Pancreas (tissue), 10 donors: ENCODE measurements at regions not wholly inside any gene's neighbourhood (a gene's known extent, or its start where the extent isn't known, plus 50 kb on each side); places are given as distances from the start of the nearest gene placed in this dataset.

Experiments used
- ATAC-seq, 4 donors: fragments of 200-7000 bp; cut with Tn5 transposase; one replicate each; pipeline versions ENCODE4 v1.8.0 to v1.9.1; 2020; ENCODE audit warnings: mild to moderate bottlenecking in 4 of 4, moderate library complexity in 4 of 4
- DNase-seq, 6 donors: peaks; one replicate each; pipeline ENCODE4 v3.0.0-alpha.2; 2020
- FAIRE-seq: peaks from 2 replicates; lab custom pipeline; 2012; peaks lifted over from hg19 to GRCh38; lab: Jason Lieb, UNC
- H3K27ac ChIP-seq, 4 donors: fragments of 200-600 bp; sonication (generic); 1 replicate in 3 of 4; 2 replicates in 1 of 4; pipeline versions ENCODE4 v1.5.0 to v1.8.0; 2020
- H3K27me3 ChIP-seq, 4 donors: fragments of 200-600 bp; one replicate each; pipeline ENCODE4 v1.8.0; 2021
- H3K36me3 ChIP-seq, 3 donors: fragments of 200-600 bp; sonication (generic) in 1 of 3; one replicate each; pipeline versions ENCODE4 v1.5.0 to v1.8.0; 2020 to 2021
- H3K4me1 ChIP-seq, 3 donors: fragments of 200-600 bp; one replicate each; pipeline ENCODE4 v1.8.0; 2021
- H3K4me3 ChIP-seq, 4 donors: fragments of 200-600 bp; sonication (generic) in 2 of 4; one replicate each; pipeline versions ENCODE4 v1.5.0 to v1.8.0; 2020 to 2021
- H3K9me3 ChIP-seq, 4 donors: fragments of 200-600 bp; one replicate each; pipeline ENCODE4 v1.8.0; 2021
- CTCF ChIP-seq, 4 donors: fragments of 200-600 bp; sonication (generic) in 3 of 4; IDR thresholded peaks; one replicate each; pipeline versions ENCODE4 v1.5.0 to v1.8.0; 2021; ENCODE audit warnings: antibody characterized with exemption in 4 of 4
- WGBS, 2 donors: extraction: QIAGEN DNeasy Blood & Tissue Kit; methylation state at CpG; one replicate each; pipeline ENCODE4 v1.1.7; 2013; 5-methylcytosine and 5-hydroxymethylcytosine counted together
- intact Hi-C, 3 donors: fragments of 100-400 bp; cut with DNase I; formaldehyde crosslinking; loops; one replicate each; pipeline versions ENCODE4 v1.11.1 to v1.14.2; 2022
- donor health status: healthy with polysubstance abuse.
- donor health status: DM: no; HTN: no; CAD: no; lungs with moderate emphysema.
- donor health status: DM: no; HTN: no; CAD: no.
- donor health status: control.
- donor health status: control.
- donor health status: Bipolar disorder and iron deficiency.
- donor health status: DM: yes; HTN: yes; CAD: no.
- donor health status: DM: no; HTN: no; CAD: no.
- donor health status: DM: no; HTN: no; CAD: no.
- donor health status: DM: yes; HTN: yes; CAD: no.

- no peaks in the 10 kb centered on the region for H3K36me3 ChIP-seq
- no peaks in the 10 kb centered on the region for H3K27me3 ChIP-seq
- no peak overlapping the region for H3K4me3 ChIP-seq
- no peak for TF ChIP-seq CTCF (IDR thresholded peaks at IDR 0.05)
- intact Hi-C loops = no loop called here
- H3K4me1 ChIP-seq = no peaks in the 10 kb centered on the region
- no peak for ATAC-seq
- H3K9me3 ChIP-seq = no peaks in the 10 kb centered on the region
- no peak for DNase-seq
- whole genome bisulfite sequencing, 2 donors = 25 to 41% methylated on average over 1 of the region's 1 CpG
- no peak for FAIRE-seq
- H3K27ac ChIP-seq = no peak overlapping the region
These were observed 111.9 kb upstream of the PCDH18 start for GRCh38 chr4:137644201-137644600.

- 61 to 76% methylated on average over 3 of the region's 3 CpGs for WGBS, 2 donors
- no peaks in the 10 kb centered on the region for H3K36me3 ChIP-seq
- DNase-seq (no peak), ATAC-seq (no peak), FAIRE-seq (no peak)
- no peaks in the 10 kb centered on the region for H3K9me3 ChIP-seq
- intact Hi-C loops = no loop called here
- no peak for TF ChIP-seq CTCF (IDR thresholded peaks at IDR 0.05)
- no peak overlapping the region for H3K4me3 ChIP-seq
- no peaks in the 10 kb centered on the region for H3K4me1 ChIP-seq
- H3K27ac ChIP-seq = no peak overlapping the region
- H3K27me3 ChIP-seq = no peaks in the 10 kb centered on the region
These were observed 109.2 kb upstream of the PCDH18 start for GRCh38 chr4:137641544-137641943.

GRCh38 chr4:137640838-137641158 is 108.5 kb upstream of the PCDH18 start:
- Histone ChIP-seq H3K27me3 (no peaks in the 10 kb centered on the region), H3K27ac (no peak overlapping the region), H3K4me1 (no peaks in the 10 kb centered on the region), H3K9me3 (no peaks in the 10 kb centered on the region), H3K36me3 (no peaks in the 10 kb centered on the region), H3K4me3 (no peak overlapping the region)
- intact Hi-C loops = no loop called here
- FAIRE-seq = no peak
- WGBS, 2 donors = 45 to 70% methylated on average over 1 of the region's 1 CpG
- no peak for ATAC-seq
- no peak for TF ChIP-seq CTCF (IDR thresholded peaks at IDR 0.05)
- no peak for DNase-seq

- H3K36me3 ChIP-seq = no peaks in the 10 kb centered on the region
- no peaks in the 10 kb centered on the region for H3K27me3 ChIP-seq
- no peak overlapping the region for H3K27ac ChIP-seq
- no peaks in the 10 kb centered on the region for H3K9me3 ChIP-seq
- no peak for FAIRE-seq
- no peaks in the 10 kb centered on the region for H3K4me1 ChIP-seq
- intact Hi-C loops = no loop called here
- no peak for ATAC-seq
- no peak overlapping the region for H3K4me3 ChIP-seq
- no peak for DNase-seq
- WGBS, 2 donors = 69 to 75% methylated on average over 4 of the region's 4 CpGs
- no peak for TF ChIP-seq CTCF (IDR thresholded peaks at IDR 0.05)
These were observed 108.0 kb upstream of the PCDH18 start for GRCh38 chr4:137640156-137640837.

GRCh38 chr4:137638934-137639333 is 106.6 kb upstream of the PCDH18 start:
- no peaks in the 10 kb centered on the region for H3K36me3 ChIP-seq
- TF ChIP-seq CTCF (IDR thresholded peaks at IDR 0.05) = no peak
- WGBS, 2 donors = 53 to 64% methylated on average over 2 of the region's 2 CpGs

More at GRCh38 chr4:137638934-137639333, 106.6 kb upstream of the PCDH18 start:
- DNase-seq (no peak), FAIRE-seq (no peak), ATAC-seq (no peak)
- Histone ChIP-seq H3K27ac (no peak overlapping the region), H3K4me3 (no peak overlapping the region), H3K27me3 (no peaks in the 10 kb centered on the region), H3K9me3 (no peaks in the 10 kb centered on the region), H3K4me1 (no peaks in the 10 kb centered on the region)
- intact Hi-C loops = no loop called here
